ENCODE measurements at regions not wholly inside any gene's neighbourhood (a gene's known extent, or its start where the extent isn't known, plus 50 kb on each side); places are given as distances from the start of the nearest gene placed in this dataset.

DNA sequence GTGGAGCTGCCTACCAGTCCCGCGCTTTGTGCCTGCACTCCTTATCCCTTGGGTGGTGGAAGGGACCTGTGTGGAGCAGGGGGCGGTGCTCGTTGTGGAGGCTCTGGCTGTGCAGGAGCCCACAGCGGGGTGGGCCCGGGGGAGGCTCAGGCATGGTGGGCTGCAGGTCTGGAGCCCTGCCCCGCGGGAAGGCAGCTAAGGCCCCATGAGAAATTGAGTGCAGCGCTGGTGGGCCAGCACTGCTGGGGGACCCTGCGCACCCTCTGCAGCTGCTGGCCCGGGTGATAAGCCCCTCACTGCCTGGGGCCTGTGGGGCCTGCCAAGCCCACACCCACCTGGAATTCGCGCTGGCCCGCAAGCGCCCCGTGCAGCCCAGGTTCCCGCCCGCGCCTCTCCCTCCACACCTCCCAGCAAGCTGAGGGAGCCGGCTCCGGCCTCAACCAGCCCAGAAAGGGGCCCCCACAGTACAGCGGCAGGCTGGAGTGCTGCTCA lies 859.6 kb upstream of the KCND2 start:
- no peak for DNase-seq
- Histone ChIP-seq H3K27ac (ENCODE audit: low read length, poor library complexity, severe bottlenecking) (no peak overlapping the region), H4K91ac (ENCODE audit: low read length) (no peak overlapping the region), H2BK15ac (ENCODE audit: low read depth, poor library complexity, severe bottlenecking) (no peak overlapping the region), H3K36me3 (ENCODE audit: control insufficient read depth in 1 of 2, insufficient read depth in 2 of 2, low read depth in 1 of 2, low read length in 2 of 2) (no peaks in the 10 kb centered on the region), H2AK5ac (ENCODE audit: low read length, severe bottlenecking) (no peak overlapping the region), H3K4ac (ENCODE audit: low read depth in 1 of 2, low read length in 2 of 2) (no peak overlapping the region), H4K8ac (ENCODE audit: low read length) (no peak overlapping the region), H2BK12ac (ENCODE audit: low read length in 2 of 2) (no peak overlapping the region), H3K4me2 (ENCODE audit: low read length, poor library complexity, severe bottlenecking) (no peak overlapping the region), H2BK5ac (ENCODE audit: low read depth, low read length, poor library complexity, severe bottlenecking) (no peak overlapping the region), H3K18ac (ENCODE audit: low read depth in 1 of 2, low read length in 2 of 2) (no peak overlapping the region), H3K4me3 (ENCODE audit: insufficient read depth in 1 of 2, low read depth in 1 of 2, low read length in 2 of 2) (no peak overlapping the region), H3K9me3 (ENCODE audit: control insufficient read depth, low read length) (no peaks in the 10 kb centered on the region), H2AFZ (ENCODE audit: low read depth, low read length) (no peak overlapping the region), H3K79me1 (replicated peaks; ENCODE audit: low read length, poor library complexity, severe bottlenecking) (no peaks in the 10 kb centered on the region), H3K14ac (ENCODE audit: low read length in 2 of 2) (no peak overlapping the region), H2BK120ac (ENCODE audit: low read depth, low read length) (no peak overlapping the region), H3K23ac (ENCODE audit: low read length in 2 of 2) (no peak overlapping the region), H3K27me3 (ENCODE audit: control insufficient read depth in 1 of 2, insufficient read depth in 1 of 2, low read length in 2 of 2) (no peaks in the 10 kb centered on the region), H3K9ac (ENCODE audit: low read length) (no peak overlapping the region), H3K4me1 (ENCODE audit: control insufficient read depth, insufficient read depth, low read depth, low read length) (no peaks in the 10 kb centered on the region)
- WGBS = 97% methylated on average over 21 of the region's 22 CpGs

- Histone ChIP-seq H2BK15ac (ENCODE audit: low read depth, poor library complexity, severe bottlenecking) (no peak overlapping the region), H4K91ac (ENCODE audit: low read length) (no peak overlapping the region), H3K14ac (ENCODE audit: low read length in 2 of 2) (no peak overlapping the region), H3K23ac (ENCODE audit: low read length in 2 of 2) (no peak overlapping the region), H2BK120ac (ENCODE audit: low read depth, low read length) (no peak overlapping the region), H3K4me1 (ENCODE audit: control insufficient read depth, insufficient read depth, low read depth, low read length) (no peaks in the 10 kb centered on the region), H3K9me3 (ENCODE audit: control insufficient read depth, low read length) (no peaks in the 10 kb centered on the region), H2BK12ac (ENCODE audit: low read length in 2 of 2) (no peak overlapping the region), H3K18ac (ENCODE audit: low read depth in 1 of 2, low read length in 2 of 2) (no peak overlapping the region), H3K27me3 (ENCODE audit: control insufficient read depth in 1 of 2, insufficient read depth in 1 of 2, low read length in 2 of 2) (no peaks in the 10 kb centered on the region), H3K27ac (ENCODE audit: low read length, poor library complexity, severe bottlenecking) (no peak overlapping the region), H3K9ac (ENCODE audit: low read length) (no peak overlapping the region), H3K79me1 (replicated peaks; ENCODE audit: low read length, poor library complexity, severe bottlenecking) (no peaks in the 10 kb centered on the region), H4K8ac (ENCODE audit: low read length) (no peak overlapping the region), H3K4me2 (ENCODE audit: low read length, poor library complexity, severe bottlenecking) (no peak overlapping the region), H2AFZ (ENCODE audit: low read depth, low read length) (no peak overlapping the region), H2BK5ac (ENCODE audit: low read depth, low read length, poor library complexity, severe bottlenecking) (no peak overlapping the region), H3K4ac (ENCODE audit: low read depth in 1 of 2, low read length in 2 of 2) (no peak overlapping the region), H3K4me3 (ENCODE audit: insufficient read depth in 1 of 2, low read depth in 1 of 2, low read length in 2 of 2) (no peak overlapping the region), H2AK5ac (ENCODE audit: low read length, severe bottlenecking) (no peak overlapping the region), H3K36me3 (ENCODE audit: control insufficient read depth in 1 of 2, insufficient read depth in 2 of 2, low read depth in 1 of 2, low read length in 2 of 2) (no peaks in the 10 kb centered on the region)
- 97% methylated on average over 4 of the region's 4 CpGs for WGBS
- no peak for DNase-seq
Measured at GRCh38 chr7:119415682-119416081, 857.3 kb upstream of the KCND2 start.

GRCh38 chr7:119421657-119422056 lies 851.3 kb upstream of the KCND2 start:
- Histone ChIP-seq H3K14ac (ENCODE audit: low read length in 2 of 2) (no peak overlapping the region), H3K4me3 (ENCODE audit: insufficient read depth in 1 of 2, low read depth in 1 of 2, low read length in 2 of 2) (no peak overlapping the region), H3K18ac (ENCODE audit: low read depth in 1 of 2, low read length in 2 of 2) (no peak overlapping the region), H3K36me3 (ENCODE audit: control insufficient read depth in 1 of 2, insufficient read depth in 2 of 2, low read depth in 1 of 2, low read length in 2 of 2) (no peaks in the 10 kb centered on the region), H3K23ac (ENCODE audit: low read length in 2 of 2) (no peak overlapping the region), H3K79me1 (replicated peaks; ENCODE audit: low read length, poor library complexity, severe bottlenecking) (no peaks in the 10 kb centered on the region), H3K4me2 (ENCODE audit: low read length, poor library complexity, severe bottlenecking) (no peak overlapping the region), H4K91ac (ENCODE audit: low read length) (no peak overlapping the region), H2BK120ac (ENCODE audit: low read depth, low read length) (no peak overlapping the region), H3K9ac (ENCODE audit: low read length) (no peak overlapping the region), H3K9me3 (ENCODE audit: control insufficient read depth, low read length) (no peaks in the 10 kb centered on the region), H2AK5ac (ENCODE audit: low read length, severe bottlenecking) (no peak overlapping the region), H4K8ac (ENCODE audit: low read length) (no peak overlapping the region), H2BK12ac (ENCODE audit: low read length in 2 of 2) (no peak overlapping the region), H3K27ac (ENCODE audit: low read length, poor library complexity, severe bottlenecking) (no peak overlapping the region), H2BK5ac (ENCODE audit: low read depth, low read length, poor library complexity, severe bottlenecking) (no peak overlapping the region), H3K4ac (ENCODE audit: low read depth in 1 of 2, low read length in 2 of 2) (no peak overlapping the region), H3K27me3 (ENCODE audit: control insufficient read depth in 1 of 2, insufficient read depth in 1 of 2, low read length in 2 of 2) (no peaks in the 10 kb centered on the region), H2BK15ac (ENCODE audit: low read depth, poor library complexity, severe bottlenecking) (no peak overlapping the region), H2AFZ (ENCODE audit: low read depth, low read length) (no peak overlapping the region), H3K4me1 (ENCODE audit: control insufficient read depth, insufficient read depth, low read depth, low read length) (no peaks in the 10 kb centered on the region)
- WGBS = 90% methylated on average over 1 of the region's 1 CpG
- DNase-seq = no peak

DNA sequence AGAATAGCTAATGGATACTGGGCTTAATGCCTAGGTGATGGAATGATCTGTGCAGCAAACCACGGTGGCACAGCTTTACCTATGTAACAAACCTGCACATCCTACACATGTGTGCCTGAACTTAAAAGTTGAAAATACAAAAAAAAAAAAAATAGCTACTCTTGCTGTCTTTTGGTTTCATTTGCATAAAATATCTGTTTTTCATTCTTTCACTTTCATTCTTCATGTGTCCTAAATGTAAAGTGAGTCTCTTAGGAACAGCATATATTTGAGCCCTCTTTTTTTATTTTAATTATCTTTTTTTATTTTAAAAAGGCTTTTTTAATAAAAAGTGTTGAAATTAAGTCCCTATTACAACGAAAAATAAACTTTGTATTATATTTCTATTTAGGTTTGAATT lies 836.1 kb upstream of the KCND2 start:
- H3K14ac ChIP-seq (ENCODE audit: low read length in 2 of 2) = no peak overlapping the region
- H3K4me2 ChIP-seq (ENCODE audit: low read length, poor library complexity, severe bottlenecking) = no peak overlapping the region
- H3K79me1 ChIP-seq (replicated peaks; ENCODE audit: low read length, poor library complexity, severe bottlenecking) = no peaks in the 10 kb centered on the region
- H4K8ac ChIP-seq (ENCODE audit: low read length) = no peak overlapping the region
- H4K91ac ChIP-seq (ENCODE audit: low read length) = no peak overlapping the region
- H3K4ac ChIP-seq (ENCODE audit: low read depth in 1 of 2, low read length in 2 of 2) = no peak overlapping the region
- H3K27ac ChIP-seq (ENCODE audit: low read length, poor library complexity, severe bottlenecking) = no peak overlapping the region
- DNase-seq = no peak
- H3K27me3 ChIP-seq (ENCODE audit: control insufficient read depth in 1 of 2, insufficient read depth in 1 of 2, low read length in 2 of 2) = no peaks in the 10 kb centered on the region
- no peak overlapping the region for H2BK120ac ChIP-seq (ENCODE audit: low read depth, low read length)
- no peak overlapping the region for H3K4me3 ChIP-seq (ENCODE audit: insufficient read depth in 1 of 2, low read depth in 1 of 2, low read length in 2 of 2)
- WGBS = no CpG with 5 or more reads among the region's 2 CpGs
- no peak overlapping the region for H2BK15ac ChIP-seq (ENCODE audit: low read depth, poor library complexity, severe bottlenecking)
- no peak overlapping the region for H3K18ac ChIP-seq (ENCODE audit: low read depth in 1 of 2, low read length in 2 of 2)
- no peak overlapping the region for H2BK12ac ChIP-seq (ENCODE audit: low read length in 2 of 2)
- no peaks in the 10 kb centered on the region for H3K9me3 ChIP-seq (ENCODE audit: control insufficient read depth, low read length)
- no peaks in the 10 kb centered on the region for H3K36me3 ChIP-seq (ENCODE audit: control insufficient read depth in 1 of 2, insufficient read depth in 2 of 2, low read depth in 1 of 2, low read length in 2 of 2)
- no peak overlapping the region for H2AFZ ChIP-seq (ENCODE audit: low read depth, low read length)
- no peaks in the 10 kb centered on the region for H3K4me1 ChIP-seq (ENCODE audit: control insufficient read depth, insufficient read depth, low read depth, low read length)
- H3K23ac ChIP-seq (ENCODE audit: low read length in 2 of 2) = no peak overlapping the region
- no peak overlapping the region for H2BK5ac ChIP-seq (ENCODE audit: low read depth, low read length, poor library complexity, severe bottlenecking)
- no peak overlapping the region for H2AK5ac ChIP-seq (ENCODE audit: low read length, severe bottlenecking)
- H3K9ac ChIP-seq (ENCODE audit: low read length) = no peak overlapping the region

All from mesenchymal stem cell (in vitro differentiated cells and primary cell).